NT2/D1 (cell line): ENCODE measurements at regions not wholly inside any gene's neighbourhood (a gene's known extent, or its start where the extent isn't known, plus 50 kb on each side); places are given as distances from the start of the nearest gene placed in this dataset.

ENCODE experiments used
- DNase-seq: peaks from one replicate; pipeline ENCODE4 v3.0.0-alpha.2; 2011; ENCODE audit warnings: low read depth, low spot score
- H3K27me3 ChIP-seq: 2 replicates; pipeline ENCODE4 v1.6.0; 2011; ENCODE audit warnings: mild to moderate bottlenecking; ENCODE audit not compliant: insufficient read length, insufficient read depth
- H3K36me3 ChIP-seq: 2 replicates; pipeline ENCODE4 v1.6.1; 2011; ENCODE audit warnings: mild to moderate bottlenecking, low read length, mixed read lengths; ENCODE audit not compliant: insufficient read depth, insufficient read length
- H3K4me1 ChIP-seq: 2 replicates; pipeline ENCODE4 v1.5.1; 2011; ENCODE audit not compliant: insufficient read depth, insufficient read length
- H3K4me3 ChIP-seq: 2 replicates; pipeline ENCODE4 v1.5.1; 2011; ENCODE audit warnings: low read depth; ENCODE audit not compliant: insufficient read length
- H3K9ac ChIP-seq: 2 replicates; pipeline ENCODE4 v1.6.0; 2011; ENCODE audit warnings: low read depth; ENCODE audit not compliant: insufficient read length
- H3K9me3 ChIP-seq: 2 replicates; pipeline ENCODE4 v1.5.1; 2011; ENCODE audit warnings: mild to moderate bottlenecking, low read length; ENCODE audit not compliant: insufficient read depth
- SUZ12 ChIP-seq: IDR thresholded peaks from 2 replicates; pipeline ENCODE4 v1.6.1; 2011; ENCODE audit not compliant: insufficient read length, insufficient read depth; ENCODE audit errors: extremely low read depth
- YY1 ChIP-seq: IDR thresholded peaks from 2 replicates; pipeline ENCODE4 v1.6.1; 2011; ENCODE audit not compliant: insufficient read length, insufficient read depth
- ZNF274 ChIP-seq: IDR thresholded peaks from 2 replicates; pipeline ENCODE4 v1.6.1; 2011; ENCODE audit warnings: mild to moderate bottlenecking, low read depth, low read length

DNA sequence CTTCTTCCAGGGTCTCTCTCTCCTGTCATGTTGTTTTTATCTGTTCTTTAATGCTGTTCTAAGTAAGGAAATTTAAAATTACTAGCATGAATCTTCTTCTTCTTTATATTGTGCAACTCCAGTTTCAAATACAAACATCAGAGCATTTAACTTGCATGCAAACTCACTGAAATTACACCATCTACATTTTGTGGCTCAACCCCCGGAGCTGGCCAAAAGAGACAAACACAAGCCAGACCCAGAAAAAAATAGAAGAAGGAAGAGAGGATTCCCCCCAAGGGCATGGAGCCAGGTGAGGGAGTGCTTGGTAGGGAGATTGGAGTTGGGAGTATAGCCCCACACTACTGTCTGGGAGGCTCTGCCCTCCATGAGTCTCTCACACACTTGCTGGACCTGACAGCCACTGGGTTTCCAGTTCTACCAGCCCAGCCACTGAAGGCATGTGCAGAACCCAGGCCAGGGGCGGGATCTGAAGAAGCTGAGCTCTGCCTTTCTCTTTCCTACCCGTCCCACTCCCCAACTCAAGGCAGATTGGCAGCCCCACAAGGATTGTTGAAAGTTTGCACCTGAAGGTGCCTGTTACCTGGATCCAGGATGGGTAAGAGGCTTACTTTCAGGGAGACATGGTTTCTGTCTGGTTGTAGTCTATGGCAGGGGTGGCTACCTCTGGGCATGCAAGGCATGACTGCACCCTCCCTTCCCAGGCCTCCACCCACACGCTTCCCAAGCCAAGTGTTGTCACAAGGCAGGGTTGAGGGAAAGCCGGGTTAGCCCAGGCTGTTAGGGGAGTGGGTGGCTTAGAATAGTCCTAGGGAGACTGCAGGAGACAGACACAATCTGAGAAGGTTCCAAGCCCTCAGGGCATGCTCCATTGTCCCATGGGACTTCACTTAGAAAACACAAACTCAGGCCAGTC, 297.2 kb downstream of the TGFB2 start:
- no peak for DNase-seq
- Histone ChIP-seq H3K9ac (no peak overlapping the region), H3K9me3 (peaks cover 4% of the 10 kb centered on the region), H3K36me3 (no peaks in the 10 kb centered on the region), H3K4me1 (no peaks in the 10 kb centered on the region), H3K27me3 (no peaks in the 10 kb centered on the region), H3K4me3 (no peak overlapping the region)
- no peak for TF ChIP-seq SUZ12
- TF ChIP-seq ZNF274: no peak
- TF ChIP-seq YY1: no peak

- Histone ChIP-seq H3K9ac (no peak overlapping the region), H3K27me3 (no peaks in the 10 kb centered on the region), H3K36me3 (no peaks in the 10 kb centered on the region)
Observed at GRCh38 chr1:218643281-218643680, 298.1 kb downstream of the TGFB2 start.

GRCh38 chr1:218643926-218644325, 298.8 kb downstream of the TGFB2 start:
- TF ChIP-seq YY1 (no peak), SUZ12 (no peak), ZNF274 (no peak)
- DNase-seq: no peak
- Histone ChIP-seq H3K27me3 (no peaks in the 10 kb centered on the region), H3K4me3 (no peak overlapping the region), H3K9me3 (peaks cover 4% of the 10 kb centered on the region), H3K4me1 (no peaks in the 10 kb centered on the region), H3K9ac (no peak overlapping the region), H3K36me3 (no peaks in the 10 kb centered on the region)

More at GRCh38 chr1:218643281-218643680, 298.1 kb downstream of the TGFB2 start:
- H3K4me1 ChIP-seq: no peaks in the 10 kb centered on the region
- H3K9me3 ChIP-seq: peaks cover 4% of the 10 kb centered on the region
- no peak for DNase-seq
- no peak for TF ChIP-seq SUZ12
- no peak for TF ChIP-seq ZNF274
- TF ChIP-seq YY1: no peak
- no peak overlapping the region for H3K4me3 ChIP-seq

DNA sequence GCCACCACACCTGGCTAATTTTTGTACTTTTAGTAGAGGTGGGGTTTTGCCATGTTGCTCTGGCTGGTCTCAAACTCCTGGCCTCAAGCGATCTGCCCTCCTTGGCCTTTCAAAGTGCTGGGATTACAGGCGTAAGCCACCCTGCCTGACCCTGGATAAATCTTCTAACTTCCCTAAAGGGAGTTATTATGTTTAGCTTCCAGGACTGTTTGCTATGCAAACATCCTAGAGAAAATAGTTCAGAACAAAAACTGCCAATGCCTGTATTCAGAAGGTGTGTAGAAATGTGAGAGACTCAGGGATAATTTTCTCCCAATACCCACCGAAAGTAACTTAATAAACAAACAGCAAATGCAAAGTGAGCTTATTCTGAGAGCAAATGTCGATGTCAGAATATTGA, 301.2 kb downstream of the TGFB2 start:
- H3K4me3 ChIP-seq: no peak overlapping the region
- no peak for DNase-seq
- H3K9me3 ChIP-seq: peaks cover 4% of the 10 kb centered on the region

GRCh38 chr1:218656301-218657037, 311.3 kb downstream of the TGFB2 start:
- H3K4me1 ChIP-seq: no peaks in the 10 kb centered on the region
- no peak overlapping the region for H3K4me3 ChIP-seq
- no peaks in the 10 kb centered on the region for H3K36me3 ChIP-seq
- H3K27me3 ChIP-seq: no peaks in the 10 kb centered on the region
- no peak for DNase-seq
- H3K9me3 ChIP-seq: no peaks in the 10 kb centered on the region
- no peak for TF ChIP-seq ZNF274
- no peak for TF ChIP-seq SUZ12
- no peak for TF ChIP-seq YY1
- no peak overlapping the region for H3K9ac ChIP-seq

More for the DNA sequence above, 301.2 kb downstream of the TGFB2 start:
- TF ChIP-seq ZNF274 (no peak), YY1 (no peak), SUZ12 (no peak)
- H3K36me3 ChIP-seq: no peaks in the 10 kb centered on the region
- no peak overlapping the region for H3K9ac ChIP-seq
- no peaks in the 10 kb centered on the region for H3K4me1 ChIP-seq
- no peaks in the 10 kb centered on the region for H3K27me3 ChIP-seq

DNA sequence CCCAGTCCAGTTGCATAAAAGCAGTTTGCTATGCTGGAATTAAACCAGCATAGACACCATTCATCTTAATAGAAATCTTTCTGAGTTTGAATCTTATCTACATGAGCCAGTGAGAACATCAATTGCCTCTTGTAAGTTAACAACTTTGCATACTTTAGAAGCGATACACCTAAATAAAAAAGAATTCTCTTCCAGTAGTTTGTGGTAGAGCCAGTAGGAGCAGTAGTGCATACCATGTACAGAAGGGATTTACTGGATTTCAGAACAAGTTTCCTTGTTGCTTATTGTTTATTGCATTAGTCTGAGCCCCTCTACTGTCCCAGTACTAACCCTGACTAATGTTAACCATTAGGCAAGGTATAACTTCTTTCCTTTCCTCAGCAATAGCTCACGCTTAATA, 313.1 kb downstream of the TGFB2 start:
- H3K4me3 ChIP-seq: no peak overlapping the region
- DNase-seq: no peak
- H3K4me1 ChIP-seq: no peaks in the 10 kb centered on the region
- TF ChIP-seq ZNF274: no peak
- TF ChIP-seq SUZ12: no peak
- TF ChIP-seq YY1: no peak
- H3K9me3 ChIP-seq: no peaks in the 10 kb centered on the region
- H3K36me3 ChIP-seq: no peaks in the 10 kb centered on the region
- H3K9ac ChIP-seq: no peak overlapping the region
- no peaks in the 10 kb centered on the region for H3K27me3 ChIP-seq

DNA sequence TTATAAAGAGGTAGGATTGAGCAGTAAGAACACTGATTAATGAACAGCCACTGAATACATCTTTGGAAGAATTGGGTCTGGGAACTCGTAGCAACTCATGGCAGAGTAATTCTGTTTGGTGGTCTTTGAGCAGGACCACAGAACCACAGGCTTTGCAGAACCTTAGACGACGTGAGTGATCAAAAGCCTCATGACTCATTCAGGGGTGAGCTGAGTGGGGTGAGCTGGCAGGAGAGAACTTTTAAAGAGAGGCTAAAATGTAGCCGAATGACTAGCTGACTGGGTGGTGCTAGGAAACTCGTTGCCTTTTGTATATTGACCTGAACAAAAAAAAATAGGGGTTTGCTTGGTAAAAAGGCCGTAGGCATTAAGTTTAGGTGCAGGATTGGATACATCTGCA, 313.8 kb downstream of the TGFB2 start:
- TF ChIP-seq ZNF274 (no peak), YY1 (no peak), SUZ12 (no peak)
- Histone ChIP-seq H3K4me3 (no peak overlapping the region), H3K9me3 (no peaks in the 10 kb centered on the region), H3K4me1 (no peaks in the 10 kb centered on the region), H3K36me3 (no peaks in the 10 kb centered on the region), H3K9ac (no peak overlapping the region), H3K27me3 (no peaks in the 10 kb centered on the region)
- DNase-seq: no peak
